Epithelial cell of proximal tubule (primary cell): ENCODE measurements at regions not wholly inside any gene's neighbourhood (a gene's known extent, or its start where the extent isn't known, plus 50 kb on each side); places are given as distances from the start of the nearest gene placed in this dataset.

Source experiments
- DNase-seq: peaks from one replicate; pipeline ENCODE4 v3.0.0-alpha.2; 2011; ENCODE audit warnings: low read depth
- H3K4me3 ChIP-seq: 2 replicates; pipeline ENCODE4 v1.5.1; 2011; ENCODE audit warnings: low read depth, mild to moderate bottlenecking, low read length
- CTCF ChIP-seq: conservative IDR thresholded peaks from 2 replicates; pipeline ENCODE4 v1.5.1; 2012; ENCODE audit warnings: low read depth, mild to moderate bottlenecking, low read length

- TF ChIP-seq CTCF: no peak
- DNase-seq: no peak
Observed at GRCh38 chr1:95991787-95992520, 729.6 kb upstream of the PTBP2 start.

GRCh38 chr1:95994643-95995042 is 726.9 kb upstream of the PTBP2 start:
- no peak overlapping the region for H3K4me3 ChIP-seq
- no peak for DNase-seq
- TF ChIP-seq CTCF: no peak

More at GRCh38 chr1:95991787-95992520, 729.6 kb upstream of the PTBP2 start:
- no peak overlapping the region for H3K4me3 ChIP-seq

GRCh38 chr1:96002201-96002600 is 719.4 kb upstream of the PTBP2 start:
- DNase-seq: no peak
- no peak for TF ChIP-seq CTCF
- no peak overlapping the region for H3K4me3 ChIP-seq

GRCh38 chr1:96002969-96003964 is 718.3 kb upstream of the PTBP2 start:
- no peak for DNase-seq
- no peak overlapping the region for H3K4me3 ChIP-seq
- no peak for TF ChIP-seq CTCF

- no peak for TF ChIP-seq CTCF
- no peak for DNase-seq
- H3K4me3 ChIP-seq: no peak overlapping the region
Observed at GRCh38 chr1:96009831-96010434, 711.7 kb upstream of the PTBP2 start.

GRCh38 chr1:96011606-96012005 is 710.0 kb upstream of the PTBP2 start:
- no peak for DNase-seq
- no peak for TF ChIP-seq CTCF
- H3K4me3 ChIP-seq: no peak overlapping the region
